T-helper 1 cell treated with Interleukin-12 subunit alpha and Interleukin-12 subunit beta and Interleukin-4 antibody, amounts not matched to agents 30 ng/mL and 1 ng/mL, for 36 hours (primary cell): ENCODE measurements at regions not wholly inside any gene's neighbourhood (a gene's known extent, or its start where the extent isn't known, plus 50 kb on each side); places are given as distances from the start of the nearest gene placed in this dataset.
"Not testable (repeated sequence)": the region's sequence is repeated elsewhere in the genome, so short reads cannot be mapped to it uniquely, and the experiment has no call there.

Source experiments
- intact Hi-C: fragments of 100-400 bp; cut with micrococcal nuclease; formaldehyde crosslinking; loops from one replicate; pipeline ENCODE4 v1.15.1; 2024

DNA sequence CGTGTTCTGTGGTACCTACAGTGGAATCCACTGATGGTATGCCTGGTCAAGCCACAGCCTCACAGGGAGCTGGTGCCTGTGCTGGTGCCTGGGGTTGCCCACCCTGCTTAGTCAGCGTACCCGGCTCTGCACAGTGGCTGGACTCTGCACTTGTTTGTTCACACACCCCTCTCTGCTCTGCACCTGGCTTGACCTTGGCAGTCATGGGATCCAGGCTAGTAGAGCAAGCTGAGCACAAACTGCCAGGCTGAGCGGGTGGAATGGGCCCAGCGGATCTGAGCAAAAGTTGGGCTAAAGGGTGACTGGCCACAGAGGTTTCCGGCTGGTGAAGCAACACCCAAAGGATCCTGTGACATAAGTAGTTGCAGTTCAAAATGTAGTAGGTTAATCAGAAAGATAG is 163.5 kb downstream of the CDH19 start:
- intact Hi-C loops = no loop called here

DNA sequence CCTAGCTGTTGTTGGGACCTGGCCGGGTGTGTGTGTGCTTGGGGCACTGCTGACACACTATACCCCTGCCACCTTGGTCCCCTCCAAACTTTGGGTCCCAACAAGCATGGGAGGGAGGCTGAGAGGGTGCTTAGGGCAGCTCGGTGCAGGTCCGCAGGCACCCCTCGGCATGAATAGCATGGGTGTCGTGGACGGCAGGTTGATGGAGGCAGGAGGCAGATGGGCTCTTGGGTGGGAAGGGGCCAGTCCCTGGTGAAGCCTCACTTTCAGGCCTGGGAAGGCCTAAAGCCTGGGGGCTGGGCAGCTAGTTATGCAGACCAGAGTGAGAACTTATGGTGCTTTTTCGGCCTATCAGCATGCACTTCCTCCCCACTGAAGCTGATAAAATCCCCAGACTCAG is 164.2 kb downstream of the CDH19 start:
- intact Hi-C loops = no loop called here

DNA sequence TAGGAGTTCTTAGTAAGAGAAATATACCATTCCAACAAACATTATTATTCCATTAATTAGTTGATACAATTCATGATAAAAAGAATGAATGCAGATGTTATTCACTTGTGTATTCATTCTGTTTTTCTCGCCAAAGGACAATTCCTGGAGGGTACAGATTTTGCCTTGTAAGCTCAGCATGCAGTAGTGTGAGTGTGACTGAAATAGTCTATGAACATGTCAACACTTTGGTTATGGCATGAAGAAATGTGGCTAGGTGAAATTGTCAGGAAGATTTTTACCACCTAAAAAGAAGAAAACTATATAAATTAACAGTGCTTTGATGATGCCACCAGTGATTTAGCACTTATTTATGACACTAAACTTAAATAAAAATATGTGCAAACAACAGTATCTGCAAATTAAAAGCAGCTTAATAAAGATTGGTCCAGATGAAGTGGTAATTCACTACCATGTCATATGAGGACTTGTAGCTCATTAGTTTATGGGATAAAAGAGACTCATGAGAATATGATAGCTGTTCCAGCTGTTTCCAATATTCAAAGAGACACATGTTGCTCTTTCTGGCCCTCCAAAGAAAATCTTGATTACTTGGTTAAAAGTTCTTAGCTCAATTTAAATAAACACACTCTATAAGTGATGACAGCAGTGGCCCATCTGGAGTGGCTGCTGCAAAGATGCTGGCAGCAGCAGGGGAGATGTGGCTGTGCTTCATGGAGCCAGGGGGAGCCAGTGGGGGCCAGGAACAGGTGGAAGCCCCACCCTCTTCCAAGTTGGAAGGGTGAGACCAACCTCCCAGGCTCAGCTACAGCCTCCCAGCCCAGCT is 165.0 kb downstream of the CDH19 start:
- intact Hi-C loops = no loop called here

DNA sequence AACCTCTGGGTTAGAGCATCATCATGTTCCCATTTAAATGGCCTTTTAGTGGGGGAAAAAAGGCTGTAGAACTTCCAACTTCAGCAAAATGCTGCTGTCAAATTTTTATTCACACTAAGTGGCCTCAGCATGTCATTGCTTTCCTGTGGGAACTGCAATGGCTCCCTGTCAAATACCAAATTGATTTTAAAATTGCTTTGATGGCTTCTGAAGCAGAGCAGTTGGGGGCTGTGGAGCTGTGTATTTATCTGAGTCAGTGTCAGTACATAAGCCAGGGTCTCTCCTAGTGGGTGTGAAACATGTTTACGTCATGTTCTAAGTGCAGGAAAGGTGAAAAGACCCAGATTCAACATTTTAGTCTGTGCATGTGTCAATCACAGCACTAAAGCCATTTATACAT is 171.3 kb downstream of the CDH19 start:
- intact Hi-C loops = no loop called here

DNA sequence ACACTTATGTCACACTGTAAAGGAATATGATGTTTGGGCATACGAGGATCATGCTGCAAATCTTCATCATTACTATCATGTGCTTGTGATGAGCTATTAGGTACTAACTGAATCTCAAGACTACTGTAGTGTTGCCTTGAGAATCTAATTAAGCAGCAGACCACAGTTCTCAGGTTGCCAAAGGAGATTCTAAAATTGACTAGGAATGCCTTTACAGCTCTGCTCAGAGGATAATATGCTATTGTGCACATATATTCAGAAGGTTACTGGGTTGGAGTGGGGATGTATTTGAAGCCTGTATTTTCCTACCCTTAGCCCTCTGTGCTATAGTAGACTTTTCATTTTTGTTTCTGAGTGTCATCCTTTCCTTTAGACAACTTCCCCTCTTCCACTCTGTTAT is 175.1 kb downstream of the CDH19 start:
- intact Hi-C loops = no loop called here

DNA sequence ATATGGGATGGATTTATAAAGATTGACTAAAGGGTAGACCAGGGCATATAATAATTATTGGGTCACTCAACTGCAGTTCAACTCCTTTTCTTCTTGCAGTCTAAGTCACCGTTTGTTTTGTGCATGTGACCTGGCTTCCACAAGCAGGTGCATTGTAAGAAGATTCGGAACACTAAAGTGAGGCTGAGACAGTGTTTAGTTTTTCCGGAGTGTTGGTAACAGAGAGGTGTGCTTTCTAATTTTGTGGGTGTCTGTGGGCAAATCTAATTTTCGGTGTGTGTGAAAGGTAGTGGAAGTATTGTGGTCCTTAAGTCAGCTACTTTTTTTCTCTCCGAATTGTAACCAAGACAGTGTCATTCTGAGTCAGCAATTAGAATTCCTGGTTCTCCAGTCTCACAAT is 184.5 kb downstream of the CDH19 start:
- intact Hi-C loops = no loop called here

DNA sequence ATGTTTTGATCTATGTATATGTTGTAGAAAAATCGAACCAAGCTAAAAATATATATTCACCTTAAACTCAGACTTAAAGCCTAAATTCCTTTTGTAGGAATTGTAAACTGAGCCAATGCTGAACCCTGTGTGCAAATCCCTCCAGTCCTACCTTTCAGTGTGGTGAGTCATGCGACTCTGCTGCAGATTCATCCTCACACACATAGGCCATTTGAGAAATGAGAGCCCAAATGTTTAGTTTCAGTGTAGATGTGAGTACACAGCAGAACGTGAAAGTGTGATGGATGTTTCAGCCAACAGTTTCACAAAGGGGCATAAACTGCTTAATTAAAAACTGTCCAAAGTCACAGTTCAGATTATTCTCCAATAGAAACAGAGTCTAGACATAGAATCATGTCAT is 193.2 kb downstream of the CDH19 start:
- intact Hi-C loops = no loop called here

DNA sequence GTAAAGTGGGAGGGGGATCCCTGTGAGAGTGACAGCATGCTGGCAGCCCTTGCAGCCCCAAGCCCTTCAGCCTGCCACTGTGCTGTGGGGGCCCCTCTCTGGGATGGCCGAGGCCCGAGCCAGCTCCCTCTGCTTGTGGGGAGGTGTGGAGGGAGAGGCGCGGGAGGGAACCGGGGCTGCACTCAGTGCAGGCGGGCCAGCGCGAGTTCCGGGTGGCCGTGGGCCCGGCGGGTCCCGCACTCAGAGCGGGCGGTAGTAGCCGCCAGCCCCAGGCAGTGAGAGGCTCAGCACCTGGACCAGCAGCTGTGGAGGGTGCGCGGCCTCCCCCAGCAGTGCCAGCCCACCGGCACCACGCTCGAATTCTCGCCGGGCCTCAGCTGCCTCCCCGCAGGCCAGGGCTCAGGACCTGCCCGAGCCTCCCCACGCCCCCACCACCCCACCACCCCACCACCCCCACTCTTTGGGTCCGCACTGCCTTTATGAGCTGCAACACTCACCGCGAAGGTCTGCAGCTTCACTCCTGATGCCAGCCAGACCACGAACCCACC is 208.1 kb downstream of the CDH19 start:
- intact Hi-C loops = no loop called here

DNA sequence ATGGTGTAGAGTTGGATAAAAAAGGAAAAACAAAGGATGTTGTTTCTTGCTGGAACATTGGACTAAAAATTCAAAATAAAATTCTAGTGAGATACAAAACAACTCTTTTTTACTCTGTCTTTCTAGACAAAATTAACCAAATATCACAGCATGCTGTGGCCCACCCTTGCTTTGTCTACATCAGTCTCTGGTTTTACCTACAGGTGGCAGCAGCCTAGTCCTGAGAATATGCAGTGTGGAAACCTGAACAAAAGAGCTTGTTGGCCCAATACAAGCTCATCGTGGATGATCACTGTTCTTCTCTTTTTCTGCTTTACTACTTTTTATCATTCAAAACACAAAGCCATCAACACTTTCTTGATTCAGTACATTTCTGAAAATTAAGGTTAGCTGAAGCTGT is 210.4 kb downstream of the CDH19 start:
- intact Hi-C loops = no loop called here

DNA sequence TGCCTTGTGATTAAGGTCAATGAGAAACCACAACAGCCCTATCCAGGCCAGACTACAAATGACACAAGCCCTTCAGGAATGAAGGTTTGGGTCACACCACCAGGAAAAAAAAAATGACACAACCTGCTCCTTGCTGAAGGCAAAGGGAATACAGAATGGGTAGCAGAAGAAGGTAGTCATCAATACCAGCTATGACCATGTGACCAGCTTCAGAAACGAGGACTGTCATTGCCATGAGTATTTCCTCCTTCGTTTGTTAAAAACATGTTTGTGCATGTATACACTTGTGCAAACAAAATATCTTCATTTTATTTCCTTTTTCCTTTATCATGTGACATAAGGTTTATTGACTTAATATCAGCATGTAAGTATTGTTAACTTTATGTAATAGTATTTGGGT is 226.6 kb downstream of the CDH19 start:
- intact Hi-C loops = no loop called here

DNA sequence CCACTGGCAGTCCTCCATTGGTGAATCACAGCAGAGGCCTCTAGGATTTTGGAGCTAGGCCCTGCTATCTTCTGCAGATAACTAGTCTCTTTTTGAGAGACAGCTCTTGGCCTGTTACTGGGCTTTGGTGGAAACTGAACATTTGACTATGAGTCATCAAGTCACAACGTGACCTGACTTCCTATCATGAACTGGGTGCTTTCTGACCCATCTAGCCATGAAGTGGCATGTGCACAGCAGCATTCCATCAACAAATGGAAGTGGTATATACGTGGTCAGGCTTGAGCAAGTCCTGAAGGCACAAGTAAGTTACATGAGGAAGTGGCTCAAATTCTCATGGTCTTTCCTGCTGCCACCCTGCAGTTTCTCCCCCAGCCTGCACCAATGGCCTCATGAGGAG is 228.5 kb downstream of the CDH19 start:
- intact Hi-C loops = not testable (repeated sequence)

DNA sequence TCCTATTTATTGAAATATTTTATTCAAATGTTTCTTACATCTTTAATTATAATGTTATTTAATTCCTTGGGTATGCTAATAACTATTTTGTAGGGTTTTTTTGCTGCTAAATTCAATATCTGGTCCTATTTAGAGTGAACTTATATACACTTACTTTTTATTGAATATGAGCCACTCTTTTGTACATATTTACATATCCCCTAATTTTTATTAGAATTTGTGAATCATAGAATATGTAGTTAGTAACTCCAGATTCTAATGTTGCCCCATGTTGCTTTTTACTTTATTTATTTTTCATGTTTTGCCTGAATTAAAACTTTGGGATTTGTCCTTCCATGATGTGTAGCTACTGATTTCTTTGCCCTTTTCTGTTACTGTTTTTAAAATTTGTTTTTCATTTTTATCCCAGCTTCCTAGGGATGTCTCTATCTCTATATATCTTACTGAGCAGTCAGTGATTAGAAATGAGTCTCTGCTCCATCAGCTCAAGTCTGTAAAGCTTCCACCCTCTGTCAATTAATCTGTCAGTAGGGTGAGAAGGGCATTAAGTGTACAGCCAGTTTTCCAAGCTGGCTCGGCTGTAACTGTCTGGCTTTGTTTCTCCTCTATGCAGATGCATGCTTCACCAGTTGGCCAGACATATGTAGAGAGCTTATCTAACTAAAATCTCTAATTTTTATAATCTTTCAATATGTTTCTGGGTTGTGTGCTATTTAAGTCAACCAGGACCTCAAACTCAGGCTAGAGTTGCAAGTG is 256.9 kb downstream of the CDH19 start:
- intact Hi-C loops = no loop called here

DNA sequence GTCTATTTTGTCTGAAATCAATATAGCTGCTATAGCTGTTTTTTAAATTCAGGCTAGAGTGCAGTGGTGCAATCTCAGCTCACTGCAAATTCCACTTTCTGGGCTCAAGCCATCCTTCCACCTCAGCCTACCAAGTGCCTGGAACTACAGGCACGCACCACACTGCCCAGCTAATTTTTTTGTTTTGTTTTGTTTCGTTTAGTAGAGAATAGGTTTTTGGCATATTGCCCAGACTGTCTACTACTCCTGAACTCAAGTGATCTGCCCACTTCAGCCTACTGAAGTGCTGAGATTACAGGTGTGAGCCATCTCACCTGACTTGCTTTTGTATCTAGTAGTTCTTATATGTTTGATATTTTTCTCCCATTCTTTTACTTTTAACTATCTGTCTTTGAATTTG is 259.7 kb downstream of the CDH19 start:
- intact Hi-C loops = no loop called here

DNA sequence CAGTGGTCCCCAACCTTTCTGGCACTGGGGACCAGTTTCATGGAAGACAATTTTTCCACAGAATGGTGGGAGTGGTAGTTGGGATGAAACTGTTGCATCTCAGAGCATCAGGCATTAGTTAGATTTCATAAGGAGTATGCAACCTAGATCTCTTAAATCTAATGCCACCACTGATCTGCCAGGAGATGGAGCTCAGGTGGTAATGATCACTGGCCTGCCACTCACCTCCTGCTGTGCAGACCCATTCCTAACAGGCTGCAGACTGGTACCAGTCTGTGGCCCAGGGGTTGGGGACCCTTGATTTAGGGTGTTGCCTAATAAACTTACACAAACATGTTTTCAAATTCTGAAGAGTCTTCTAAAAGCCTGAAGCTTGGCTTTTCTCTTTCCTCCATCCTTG is 261.3 kb downstream of the CDH19 start:
- intact Hi-C loops = no loop called here

DNA sequence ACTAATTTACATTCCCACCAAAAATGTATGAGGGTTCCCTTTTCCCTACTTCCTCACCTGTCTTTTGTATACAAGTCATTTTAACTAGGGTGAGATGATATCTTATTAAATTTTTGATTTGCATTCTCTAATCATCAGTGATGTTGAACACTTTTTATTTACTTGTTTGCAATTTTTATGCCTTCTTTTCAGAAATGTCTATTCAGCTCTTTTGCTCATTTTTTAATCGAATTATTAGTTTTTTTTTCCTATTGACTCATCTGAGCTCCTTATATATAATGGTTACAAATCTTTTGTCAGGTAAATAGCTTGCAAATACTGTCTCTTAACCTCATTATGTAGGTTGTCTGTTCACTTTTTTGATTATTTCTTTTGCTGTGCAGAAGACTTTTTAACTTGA is 269.4 kb downstream of the CDH19 start:
- intact Hi-C loops = no loop called here

DNA sequence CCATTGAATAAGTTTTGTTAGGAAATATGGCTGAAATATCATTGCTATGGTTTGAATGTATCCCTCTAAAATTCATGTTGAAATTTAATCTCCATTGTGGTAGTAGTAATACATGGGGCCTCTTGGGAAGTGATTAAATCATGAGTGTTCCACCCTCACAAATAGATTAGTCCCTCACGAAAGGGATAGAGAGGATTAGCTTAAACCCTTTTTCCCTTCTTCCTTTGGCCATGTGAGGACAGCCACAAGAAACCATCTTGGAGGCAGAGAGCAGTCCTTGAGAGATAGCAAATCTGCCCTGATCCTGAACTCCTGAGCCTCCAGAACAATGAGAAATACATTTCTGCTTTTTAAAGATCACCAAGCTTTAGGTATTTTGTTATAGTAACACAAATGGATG is 274.2 kb downstream of the CDH19 start:
- intact Hi-C loops = no loop called here

DNA sequence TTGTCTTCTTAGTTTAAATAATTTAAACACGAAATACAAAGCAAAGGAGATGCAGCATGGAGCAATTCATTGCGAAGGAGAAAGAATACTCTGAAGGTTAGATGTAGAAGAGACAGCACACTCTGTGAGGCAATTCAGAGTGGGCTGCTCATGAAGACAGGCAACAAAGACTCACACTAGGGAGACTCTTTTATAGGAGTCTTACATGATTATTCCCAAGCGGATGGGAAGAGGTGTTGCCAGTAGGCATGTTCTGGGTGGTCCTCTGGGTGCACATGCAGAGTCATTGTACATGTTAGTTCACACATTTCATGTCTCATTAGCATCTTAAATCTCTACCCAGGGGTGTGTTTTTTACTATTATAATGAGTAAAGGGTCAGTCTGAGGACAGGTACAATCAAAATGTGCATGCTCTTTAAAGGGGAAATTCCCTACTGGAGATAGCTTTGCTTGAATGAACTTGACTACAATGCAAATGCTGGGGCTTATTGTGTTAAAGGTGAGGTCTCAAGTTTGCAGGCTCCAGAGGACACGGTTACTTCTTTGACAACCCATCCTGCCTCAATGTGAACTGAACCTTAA is 275.5 kb downstream of the CDH19 start:
- intact Hi-C loops = no loop called here

DNA sequence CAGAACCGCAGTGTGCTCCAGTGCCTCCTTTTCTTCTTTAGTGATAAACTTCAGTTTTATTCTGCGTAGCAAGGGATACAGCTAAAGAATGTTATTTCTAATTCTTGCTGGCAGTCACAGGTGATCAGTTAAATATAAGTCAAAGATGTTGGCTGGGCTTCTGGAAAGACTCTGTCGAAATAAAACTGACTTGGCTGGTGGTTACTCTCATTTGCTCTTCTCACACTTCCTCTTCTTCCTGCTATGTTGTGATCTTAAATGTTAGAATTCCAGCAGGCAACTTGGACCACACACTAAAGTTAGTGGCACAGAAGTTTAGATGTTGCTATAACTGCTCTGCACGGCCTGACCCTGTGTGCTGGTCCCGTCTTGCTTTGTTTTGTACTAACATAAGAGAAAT is 278.6 kb downstream of the CDH19 start:
- intact Hi-C loops = no loop called here

DNA sequence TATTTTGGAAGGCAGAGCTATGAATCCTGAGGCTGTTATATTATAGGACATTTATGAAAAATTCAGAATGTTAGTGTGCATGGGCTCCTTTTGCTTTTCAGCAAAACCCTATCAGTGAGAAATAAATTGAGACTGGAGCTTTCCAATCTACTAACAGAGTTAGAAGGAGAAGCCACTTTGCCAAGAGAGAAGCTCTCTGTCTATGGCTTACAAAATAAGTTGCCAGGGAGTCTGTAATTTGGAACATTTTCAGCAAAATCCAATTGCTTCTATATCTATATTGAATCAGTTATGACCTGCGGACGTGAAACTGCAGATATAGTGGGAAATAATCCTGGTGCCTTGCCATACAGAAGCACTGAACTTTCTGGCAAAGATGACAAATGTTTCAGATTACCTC is 279.3 kb downstream of the CDH19 start:
- intact Hi-C loops = no loop called here

DNA sequence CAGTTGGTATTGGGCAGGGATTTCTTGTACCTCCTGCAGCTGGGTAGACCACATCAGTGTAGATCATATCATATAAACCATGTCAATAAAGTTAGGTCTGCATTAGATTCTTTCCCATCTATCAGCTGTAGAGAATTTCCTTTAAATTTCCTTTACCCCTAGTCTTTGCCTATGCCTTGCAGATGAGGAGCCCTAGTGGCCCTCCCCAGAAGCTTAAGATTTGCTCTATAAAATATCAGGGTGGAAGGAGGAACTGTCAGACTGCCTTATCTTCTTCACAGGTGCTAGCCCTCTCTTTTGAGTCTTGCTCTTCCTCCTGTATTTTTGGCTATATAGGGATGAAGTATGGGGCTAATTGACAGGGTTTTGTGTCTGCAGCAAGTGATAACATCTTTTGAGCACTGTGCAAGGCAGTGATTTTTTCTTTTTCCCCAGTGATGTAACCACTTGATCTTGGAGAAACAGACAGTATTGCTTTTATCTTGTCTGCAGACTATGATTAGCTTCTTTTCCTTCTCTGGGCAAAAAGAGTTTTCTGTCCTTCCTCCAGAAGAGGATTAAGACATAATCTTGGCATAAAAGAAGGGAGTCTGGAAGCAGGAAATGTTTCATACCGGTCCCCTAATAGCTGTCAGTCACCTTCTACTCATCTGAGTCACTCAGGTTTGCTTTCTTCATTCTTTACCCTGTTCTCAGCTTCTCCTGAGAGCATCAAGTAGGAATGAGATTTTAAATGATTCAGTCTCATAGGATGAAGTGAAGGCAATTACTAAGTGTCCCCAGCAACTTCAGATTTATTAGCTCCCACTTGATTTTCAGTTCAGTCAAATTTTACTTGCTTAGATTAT is 286.4 kb downstream of the CDH19 start:
- intact Hi-C loops = no loop called here

DNA sequence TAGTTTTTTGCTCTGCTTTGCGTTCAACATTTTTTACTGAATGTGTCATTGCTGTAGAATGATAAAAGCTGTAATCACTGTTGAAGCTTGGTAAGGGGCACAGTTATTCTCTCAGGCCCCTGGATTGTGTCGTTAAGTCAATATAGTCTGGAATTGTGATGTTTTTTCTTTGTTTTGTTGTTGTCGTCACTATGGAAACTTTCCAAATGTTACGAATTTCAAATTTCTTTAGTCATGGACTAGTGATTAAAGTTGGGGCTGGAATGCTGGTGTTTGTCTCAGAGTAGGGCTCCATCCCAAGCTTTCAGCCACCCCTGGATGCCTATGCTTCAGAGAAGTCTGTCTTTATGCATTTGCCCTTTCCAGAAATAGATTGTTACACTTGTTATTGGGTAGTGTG is 287.2 kb downstream of the CDH19 start:
- intact Hi-C loops = no loop called here
